H1 (cell line): ENCODE measurements at regions not wholly inside any gene's neighbourhood (a gene's known extent, or its start where the extent isn't known, plus 50 kb on each side); places are given as distances from the start of the nearest gene placed in this dataset.

Source experiments
- CTCF ChIA-PET: fragments of 300-600 bp; sonication (Branson Sonifier 250); formaldehyde crosslinking; loops from one replicate; lab custom pipeline; 2021; ENCODE audit not compliant: partially characterized antibody; lab: Charles Lee
- POLR2A ChIA-PET: fragments of 300-600 bp; sonication (Branson Sonifier 250); formaldehyde crosslinking; loops from one replicate; lab custom pipeline; 2021; ENCODE audit warnings: inconsistent platforms; ENCODE audit not compliant: partially characterized antibody; lab: Charles Lee
- DNase-seq, 2 experiments: peaks; one replicate each; pipeline versions ENCODE4 v3.0.0 to v3.0.0-alpha.2; 2010 to 2022; ENCODE audit warnings: low spot score in 2 of 2, low read depth in 1 of 2, mixed read lengths in 1 of 2
- FAIRE-seq: peaks from 2 replicates; lab custom pipeline; 2011; peaks lifted over from hg19 to GRCh38; lab: Jason Lieb, UNC
- H2AFZ ChIP-seq: 2 replicates; pipeline ENCODE4 v1.8.1; 2012; ENCODE audit warnings: low read length, inconsistent platforms
- H2AK5ac ChIP-seq: 2 replicates; pipeline ENCODE4 v1.6.1; 2013; ENCODE audit warnings: low read depth, low read length
- H2BK120ac ChIP-seq: replicated peaks from 2 replicates; pipeline ENCODE3; 2013; ENCODE audit warnings: low read depth, low read length, inconsistent platforms
- H2BK12ac ChIP-seq: 2 replicates; pipeline ENCODE4 v1.6.1; 2013; ENCODE audit warnings: low read depth, low read length
- H2BK15ac ChIP-seq: 2 replicates; pipeline ENCODE4 v1.6.1; 2013; ENCODE audit warnings: low read length
- H2BK20ac ChIP-seq: 2 replicates; pipeline ENCODE4 v1.6.1; 2013; ENCODE audit warnings: low read length
- H2BK5ac ChIP-seq: 2 replicates; pipeline ENCODE4 v1.6.1; 2013; ENCODE audit warnings: low read depth, low read length
- H3K14ac ChIP-seq: 2 replicates; pipeline ENCODE4 v1.6.1; 2013; ENCODE audit warnings: inconsistent platforms; ENCODE audit not compliant: insufficient read length
- H3K18ac ChIP-seq: 2 replicates; pipeline ENCODE4 v1.6.1; 2013; ENCODE audit warnings: low read length; ENCODE audit errors: extremely low read depth
- H3K23ac ChIP-seq: 2 replicates; pipeline ENCODE4 v1.6.1; 2013; ENCODE audit warnings: inconsistent platforms; ENCODE audit not compliant: insufficient read length
- H3K23me2 ChIP-seq: 2 replicates; pipeline ENCODE4 v1.6.1; 2013; ENCODE audit warnings: low read depth, low read length
- H3K27ac ChIP-seq: 2 replicates; pipeline ENCODE4 v1.6.1; 2011; ENCODE audit warnings: low read depth, low read length, inconsistent platforms
- H3K27me3 ChIP-seq, 4 experiments: replicated peaks in 1 of 4; 1 replicate in 1 of 4; 2 replicates in 3 of 4; pipeline versions ENCODE4 v1.6.1 to v1.8.1; 2011 to 2013; ENCODE audit warnings: low read length in 3 of 4, mild to moderate bottlenecking in 3 of 4, inconsistent platforms in 2 of 4, mixed read lengths in 2 of 4, moderate library complexity in 1 of 4; ENCODE audit not compliant: control insufficient read depth in 3 of 4, insufficient read depth in 3 of 4; ENCODE audit errors: extremely low read depth in 1 of 4
- H3K36me3 ChIP-seq, 4 experiments: 2 replicates each; pipeline versions ENCODE4 v1.6.1 to v1.8.1; 2011 to 2013; ENCODE audit warnings: mild to moderate bottlenecking in 4 of 4, low read length in 3 of 4, moderate library complexity in 2 of 4, control low read depth in 1 of 4, inconsistent platforms in 1 of 4; ENCODE audit not compliant: insufficient read depth in 4 of 4, control insufficient read depth in 2 of 4
- H3K4ac ChIP-seq: replicated peaks from 2 replicates; pipeline ENCODE3; 2013; ENCODE audit warnings: low read length, low read depth, mixed read lengths, inconsistent platforms; ENCODE audit not compliant: insufficient read length
- H3K4me1 ChIP-seq, 4 experiments: replicated peaks in 1 of 4; 1 replicate in 1 of 4; 2 replicates in 3 of 4; pipeline versions ENCODE4 v1.6.1 to v1.8.1; 2011 to 2013; ENCODE audit warnings: low read length in 3 of 4, inconsistent platforms in 2 of 4, mixed read lengths in 1 of 4; ENCODE audit not compliant: insufficient read depth in 4 of 4, control insufficient read depth in 3 of 4
- H3K4me2 ChIP-seq, 2 experiments: 2 replicates each; pipeline versions ENCODE4 v1.6.1 to v1.8.1; 2011 to 2013; ENCODE audit warnings: low read depth in 2 of 2, low read length in 2 of 2, control low read depth in 1 of 2, inconsistent platforms in 1 of 2, mild to moderate bottlenecking in 1 of 2; ENCODE audit not compliant: insufficient read depth in 1 of 2
- H3K4me3 ChIP-seq, 4 experiments: fragments of 200-600, 300-600 bp in 1 of 4; sonication (generic), shearing (Covaris generic), sonication (Bioruptor Twin) in 1 of 4; 2 replicates each; pipeline versions ENCODE4 v1.5.1 to v1.8.1; 2011 to 2016; ENCODE audit warnings: low read length in 4 of 4, low read depth in 3 of 4, control low read depth in 2 of 4, inconsistent platforms in 2 of 4, mild to moderate bottlenecking in 2 of 4, mixed read lengths in 1 of 4, moderate library complexity in 1 of 4; ENCODE audit not compliant: insufficient read depth in 2 of 4; ENCODE audit errors: extremely low read depth in 1 of 4
- H3K56ac ChIP-seq: replicated peaks from 2 replicates; pipeline ENCODE3; 2013; ENCODE audit warnings: low read depth, mild to moderate bottlenecking, mixed read lengths, low read length, inconsistent platforms; ENCODE audit not compliant: insufficient read length
- H3K79me1 ChIP-seq: 2 replicates; pipeline ENCODE4 v1.6.1; 2013; ENCODE audit warnings: low read depth, low read length, control low read depth
- H3K79me2 ChIP-seq, 2 experiments: 2 replicates each; pipeline versions ENCODE4 v1.6.1 to v1.8.1; 2012 to 2013; ENCODE audit warnings: low read length in 2 of 2, mild to moderate bottlenecking in 2 of 2, inconsistent platforms in 1 of 2; ENCODE audit not compliant: insufficient read depth in 2 of 2, control insufficient read depth in 1 of 2
- H3K9ac ChIP-seq, 4 experiments: replicated peaks in 1 of 4; 1 replicate in 1 of 4; 2 replicates in 3 of 4; pipeline versions ENCODE4 v1.6.1 to v1.8.1; 2011 to 2013; ENCODE audit warnings: low read depth in 3 of 4, low read length in 3 of 4, control low read depth in 2 of 4, mild to moderate bottlenecking in 2 of 4, moderate library complexity in 2 of 4, inconsistent platforms in 1 of 4; ENCODE audit errors: extremely low read depth in 1 of 4
- H3K9me3 ChIP-seq, 2 experiments: 2 replicates each; pipeline versions ENCODE4 v1.6.1 to v1.8.1; 2012 to 2013; ENCODE audit warnings: mild to moderate bottlenecking in 2 of 2, moderate library complexity in 2 of 2, control low read depth in 1 of 2, inconsistent platforms in 1 of 2, low read depth in 1 of 2, low read length in 1 of 2, mixed read lengths in 1 of 2; ENCODE audit not compliant: insufficient read depth in 2 of 2
- H4K20me1 ChIP-seq, 2 experiments: replicated peaks in 1 of 2; 2 replicates each; pipeline versions ENCODE3 to v1.8.1; 2011 to 2013; ENCODE audit warnings: inconsistent platforms in 2 of 2, low read length in 2 of 2, mild to moderate bottlenecking in 1 of 2; ENCODE audit not compliant: insufficient read depth in 2 of 2, control insufficient read depth in 1 of 2
- H4K5ac ChIP-seq: 2 replicates; pipeline ENCODE4 v1.6.1; 2013; ENCODE audit warnings: low read length, low read depth, mixed read lengths, inconsistent platforms; ENCODE audit not compliant: insufficient read length
- H4K8ac ChIP-seq: 2 replicates; pipeline ENCODE4 v1.8.0; 2013; ENCODE audit warnings: mild to moderate bottlenecking, moderate library complexity, low read length, inconsistent platforms; ENCODE audit not compliant: insufficient read depth; ENCODE audit errors: extremely low read depth
- H4K91ac ChIP-seq: replicated peaks from 2 replicates; pipeline ENCODE3; 2013; ENCODE audit warnings: low read length, mixed read lengths, inconsistent platforms; ENCODE audit not compliant: insufficient read length
- BACH1 ChIP-seq: IDR thresholded peaks from 2 replicates; pipeline ENCODE4 v1.6.1; 2012; ENCODE audit warnings: low read length, improper control_type of control experiment
- CHD1 ChIP-seq: IDR thresholded peaks from 2 replicates; pipeline ENCODE4 v1.6.1; 2012; ENCODE audit warnings: low read depth, low read length, improper control_type of control experiment
- E2F6 ChIP-seq: IDR thresholded peaks from 2 replicates; pipeline ENCODE4 v1.6.1; 2012; ENCODE audit warnings: inconsistent platforms
- EGR1 ChIP-seq: IDR thresholded peaks from 2 replicates; pipeline ENCODE4 v1.6.1; 2011; ENCODE audit warnings: low read depth, low read length, borderline replicate concordance
- GTF2F1 ChIP-seq: IDR thresholded peaks from 2 replicates; pipeline ENCODE4 v1.6.1; 2012; ENCODE audit warnings: low read depth, low read length, improper control_type of control experiment, borderline replicate concordance
- KDM1A ChIP-seq: fragments of 200-600, 300-600 bp; sonication (generic); IDR thresholded peaks from 2 replicates; pipeline ENCODE4 v1.7.1; 2016; ENCODE audit warnings: mild to moderate bottlenecking, low read length, borderline replicate concordance
- POLR2A ChIP-seq, 2 experiments: IDR thresholded peaks; 1 replicate in 1 of 2; 2 replicates in 1 of 2; pipeline ENCODE4 v1.6.1; 2011; ENCODE audit warnings: low read depth in 2 of 2, low read length in 2 of 2, mild to moderate bottlenecking in 2 of 2; ENCODE audit errors: control extremely low read depth in 1 of 2
- POLR2AphosphoS5 ChIP-seq: IDR thresholded peaks from 2 replicates; pipeline ENCODE4 v1.6.1; 2011; ENCODE audit warnings: low read depth, low read length
- SIX5 ChIP-seq: IDR thresholded peaks from 2 replicates; pipeline ENCODE4 v1.6.1; 2011; ENCODE audit warnings: mild to moderate bottlenecking, low read depth, low read length
- SP1 ChIP-seq: IDR thresholded peaks from 2 replicates; pipeline ENCODE4 v1.6.1; 2011; ENCODE audit warnings: low read depth, low read length
- SUZ12 ChIP-seq: fragments of 200-600 bp; sonication (generic); IDR thresholded peaks from 2 replicates; pipeline ENCODE4 v1.6.1; 2012; ENCODE audit warnings: mild to moderate bottlenecking, inconsistent platforms, low read length, moderate library complexity, mixed read lengths
- TCF12 ChIP-seq: IDR thresholded peaks from 2 replicates; pipeline ENCODE4 v1.6.1; 2011; ENCODE audit warnings: low read depth, mild to moderate bottlenecking, low read length
- YY1 ChIP-seq: IDR thresholded peaks from 2 replicates; pipeline ENCODE4 v1.6.1; 2011; ENCODE audit warnings: low read depth, mild to moderate bottlenecking, low read length
- WGBS, 2 experiments: shearing (Covaris generic) in 1 of 2; methylation state at CpG; one replicate each; pipeline versions ENCODE4 v1.1.6 to v1.1.7; 2013 to 2015; ENCODE audit warnings: low lambda C conversion rate in 2 of 2, mixed read lengths in 2 of 2, inconsistent platforms in 1 of 2, low coverage in 1 of 2, missing lambda C conversion rate in 1 of 2; ENCODE audit not compliant: insufficient replicate concordance in 2 of 2, insufficient coverage in 1 of 2, insufficient read length in 1 of 2; ENCODE audit errors: extremely low coverage in 1 of 2, missing lambda C conversion rate in 1 of 2; 5-methylcytosine and 5-hydroxymethylcytosine counted together

- Histone ChIP-seq H3K4ac (no peak overlapping the region), H4K5ac (no peak overlapping the region), H3K4me1 (peaks cover 0 to 7% (median 0%) of the 10 kb centered on the region in 4 experiments; a peak in 2 of 7 replicates), H3K4me2 (no peak overlapping the region), H3K14ac (no peak overlapping the region), H2BK15ac (no peak overlapping the region), H3K23me2 (no peaks in the 10 kb centered on the region; the same call in 1 of the 2 replicates), H2BK20ac (no peak overlapping the region), H2BK5ac (no peak overlapping the region), H2BK120ac (no peak overlapping the region), H4K91ac (no peak overlapping the region), H3K9me3 (no peaks in the 10 kb centered on the region; a peak in 1 of 4 replicates), H3K79me2 (no peaks in the 10 kb centered on the region), H3K9ac (no peak overlapping the region), H3K27me3 (peaks cover 0 to 3% (median under 1%) of the 10 kb centered on the region in 4 experiments; a peak in 3 of 7 replicates), H3K4me3 (no peak overlapping the region), H3K18ac (no peak overlapping the region), H3K79me1 (no peaks in the 10 kb centered on the region), H3K56ac (no peak overlapping the region), H4K20me1 (no peaks in the 10 kb centered on the region), H2BK12ac (no peak overlapping the region), H3K23ac (no peak overlapping the region), H2AK5ac (no peak overlapping the region), H3K36me3 (no peaks in the 10 kb centered on the region; a peak in 1 of 8 replicates), H3K27ac (no peak overlapping the region), H2AFZ (no peak overlapping the region), H4K8ac (no peak overlapping the region)
- no peak for TF ChIP-seq EGR1
- TF ChIP-seq POLR2AphosphoS5: no peak
- TF ChIP-seq CHD1: no peak
- TF ChIP-seq SP1: no peak
- no peak for TF ChIP-seq POLR2A (IDR thresholded peaks at IDR 0.05; ENCODE audit: control extremely low read depth in 1 of 2, low read depth in 2 of 2, low read length in 2 of 2)
- no peak for TF ChIP-seq YY1
- TF ChIP-seq SIX5: no peak
- TF ChIP-seq TCF12: no peak
- TF ChIP-seq E2F6: no peak
- no peak for TF ChIP-seq SUZ12
- TF ChIP-seq GTF2F1: no peak
- TF ChIP-seq KDM1A: no peak
- no peak for TF ChIP-seq BACH1
- POLR2A ChIA-PET: no interaction called here
- CTCF ChIA-PET: no interaction called here
- DNase-seq: no peak
- 92% methylated on average over 2 of the region's 2 CpGs; no CpG with 5 or more reads in 1 of the 2 experiments for WGBS, 2 experiments
- no peak for FAIRE-seq
These were observed 266.3 kb upstream of the LINC00305 start for GRCh38 chr18:64415218-64415617.
